T-helper 2 cell treated with Interferon-gamma antibody and Interleukin-4, amounts not matched to agents 100 ng/mL and 5 ng/mL, for 36 hours (primary cell): ENCODE measurements at regions not wholly inside any gene's neighbourhood (a gene's known extent, or its start where the extent isn't known, plus 50 kb on each side); places are given as distances from the start of the nearest gene placed in this dataset.
"Not testable (repeated sequence)": the region's sequence is repeated elsewhere in the genome, so short reads cannot be mapped to it uniquely, and the experiment has no call there.

Experiments used
- intact Hi-C: fragments of 100-400 bp; cut with micrococcal nuclease; formaldehyde crosslinking; loops from one replicate; pipeline ENCODE4 v1.15.1; 2023

DNA sequence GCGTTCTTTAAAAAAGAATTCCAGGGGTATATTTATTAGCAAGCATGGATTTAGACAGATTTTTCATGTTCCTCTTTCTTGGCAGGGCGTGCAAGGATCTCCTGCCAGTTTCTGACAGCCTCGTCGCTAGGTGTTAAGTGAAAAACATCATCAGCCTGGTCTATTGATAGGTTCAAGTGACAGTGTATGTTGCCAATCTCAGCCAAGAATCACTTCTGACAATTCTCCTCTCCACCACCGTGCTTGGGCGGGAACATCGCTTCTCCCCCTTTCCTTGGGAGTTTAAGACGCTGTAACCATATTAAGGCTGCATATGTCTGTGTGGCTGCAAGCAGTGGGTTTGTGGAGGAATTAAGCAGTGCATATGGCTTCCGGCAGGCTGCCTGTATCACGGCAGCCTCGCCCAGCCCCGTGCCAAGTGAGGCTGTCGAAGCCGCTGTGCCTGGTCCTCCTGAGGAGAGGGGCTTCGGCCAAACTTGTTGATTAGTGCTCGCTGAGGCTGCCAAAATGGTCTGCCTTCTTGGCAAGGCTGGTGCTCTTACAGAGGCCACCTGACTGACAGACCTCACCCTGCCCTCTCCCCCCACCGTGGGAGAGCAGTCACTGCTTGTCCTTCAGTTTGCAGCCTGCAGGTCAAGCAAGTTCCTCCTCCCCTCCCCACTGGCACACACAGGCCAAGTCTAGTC lies 132.2 kb upstream of the MPHOSPH6 start:
- intact Hi-C loops: no loop called here

DNA sequence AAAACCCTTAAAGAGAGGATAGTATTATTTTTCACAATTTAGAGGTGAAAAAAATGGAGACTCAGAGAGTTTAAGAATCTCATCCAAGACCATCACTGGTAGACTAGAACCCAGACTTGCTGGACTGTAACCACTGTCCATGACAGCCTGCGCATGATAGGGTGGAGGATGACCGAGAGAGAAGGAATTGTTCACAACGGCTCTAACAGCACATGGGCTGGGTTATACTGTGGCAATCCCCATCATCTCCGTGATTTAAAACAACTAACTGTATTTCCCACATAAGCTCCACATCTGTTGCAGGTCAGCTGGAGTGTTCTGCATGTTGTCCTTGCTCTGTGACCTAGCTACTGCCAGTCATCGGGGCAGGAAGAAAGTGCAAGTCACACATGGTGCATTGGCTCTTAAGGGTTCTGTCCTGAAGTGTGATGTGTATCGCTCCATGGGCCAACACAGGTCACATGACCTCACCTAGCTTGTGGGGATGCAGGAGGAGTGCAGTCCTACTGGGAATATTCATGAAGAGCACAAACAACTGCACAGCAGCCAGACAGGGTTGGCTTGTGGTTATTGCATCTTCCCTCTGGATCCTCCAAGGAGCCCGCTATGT lies 131.2 kb upstream of the MPHOSPH6 start:
- intact Hi-C loops: no loop called here

DNA sequence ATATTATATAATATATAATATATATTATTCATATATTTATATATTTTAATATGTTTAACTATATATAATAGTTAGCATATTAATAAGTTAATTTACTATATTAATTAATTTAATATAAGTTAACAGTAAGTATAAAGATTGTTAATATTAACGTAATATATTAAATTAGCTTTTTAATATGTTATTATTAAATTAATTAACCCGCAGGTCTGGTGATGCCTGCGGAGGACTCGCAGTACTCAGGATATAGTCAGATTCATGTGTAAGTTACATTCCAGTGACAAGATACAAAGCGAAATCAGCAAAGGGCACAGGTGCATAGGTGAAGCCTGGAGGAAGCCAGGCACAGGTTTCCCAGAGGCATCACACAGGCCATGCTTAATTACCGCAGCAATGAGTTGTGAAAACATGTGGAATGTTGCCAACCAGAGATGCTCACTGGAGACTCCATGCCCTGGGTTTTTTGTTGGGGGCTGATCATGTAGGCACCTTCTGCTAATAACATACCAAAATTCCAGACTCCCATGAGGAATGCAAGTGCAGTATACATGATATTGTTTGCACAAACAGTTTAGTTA lies 130.4 kb upstream of the MPHOSPH6 start:
- intact Hi-C loops: no loop called here

DNA sequence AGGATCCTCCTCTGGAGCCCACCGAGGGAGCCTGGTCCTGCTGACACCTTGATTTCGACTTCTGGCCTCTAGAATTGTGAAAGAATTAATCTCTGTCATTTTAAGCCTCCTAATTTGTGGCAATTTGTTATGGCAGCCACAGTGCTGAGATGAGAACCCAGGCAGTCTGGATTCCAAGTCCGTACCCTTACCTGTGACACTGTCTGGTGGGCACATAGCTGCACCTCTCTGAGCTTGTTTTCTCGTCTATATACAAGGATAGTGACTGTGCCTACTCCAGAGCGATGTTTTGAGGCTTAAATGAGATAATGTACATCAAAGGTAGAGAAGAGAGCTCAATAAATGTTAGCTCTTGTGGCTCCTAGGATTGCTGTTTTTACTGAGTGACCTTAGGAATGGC lies 128.4 kb upstream of the MPHOSPH6 start:
- intact Hi-C loops: no loop called here

DNA sequence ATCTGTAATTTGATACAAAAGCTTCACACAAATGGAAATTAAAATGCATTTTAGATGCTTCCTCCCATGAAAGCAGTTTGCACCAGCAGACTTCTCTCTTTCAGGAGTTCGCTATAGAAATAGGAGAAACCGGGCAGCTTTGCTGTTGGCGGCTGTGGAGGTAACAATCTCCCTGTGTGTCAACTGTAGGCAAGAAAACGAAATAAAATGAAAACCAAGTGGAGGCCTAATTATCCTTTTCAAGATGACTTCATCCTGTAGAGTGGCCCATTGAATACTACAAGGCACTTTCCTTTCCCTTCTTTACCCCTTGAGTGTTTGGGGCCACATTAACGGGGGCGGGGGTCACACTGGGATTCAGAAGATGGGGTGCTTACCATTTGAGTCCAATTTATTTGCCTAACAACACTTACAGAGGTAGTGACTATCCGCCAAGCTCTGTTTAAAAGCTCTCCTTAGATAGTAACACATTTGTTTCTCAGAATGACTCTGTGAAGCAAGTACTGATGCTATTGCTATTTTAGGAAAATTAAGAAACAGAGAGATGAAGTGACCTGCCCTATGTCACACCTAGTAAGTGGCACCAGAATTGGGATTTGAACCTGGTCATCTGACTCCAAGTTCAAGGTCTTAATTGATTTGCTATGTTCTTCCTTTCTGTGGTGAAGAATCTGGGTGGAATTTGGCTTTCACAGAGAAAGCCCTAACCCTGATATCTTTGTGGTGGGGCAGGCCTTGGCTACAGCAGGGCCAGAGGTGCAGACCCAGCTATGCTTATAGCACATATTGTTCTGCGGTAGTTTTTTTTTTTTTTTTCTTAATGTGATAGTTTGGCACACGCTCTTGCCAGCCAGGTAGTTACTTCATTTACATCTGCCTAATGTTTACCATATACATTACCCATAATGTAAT lies 125.5 kb upstream of the MPHOSPH6 start:
- intact Hi-C loops: no loop called here

DNA sequence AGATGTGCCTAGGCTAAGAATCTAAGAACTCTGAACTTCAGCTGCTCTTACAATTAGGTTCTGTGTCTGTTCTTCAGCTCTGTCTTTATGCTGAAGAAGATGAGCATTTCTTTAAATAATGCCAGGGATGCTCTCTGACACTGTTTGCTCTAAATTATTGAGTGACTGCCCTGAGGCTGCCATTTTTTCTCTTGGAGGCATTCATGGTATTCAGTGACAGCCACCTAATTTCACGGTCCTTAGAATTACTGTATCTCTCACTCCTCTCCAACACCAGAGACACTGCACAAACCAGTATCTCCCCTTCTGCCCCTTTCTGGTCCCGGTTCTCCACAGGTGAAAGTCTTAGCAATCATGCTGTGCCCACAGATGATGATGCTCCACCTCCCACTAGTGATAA lies 123.6 kb upstream of the MPHOSPH6 start:
- intact Hi-C loops: no loop called here

DNA sequence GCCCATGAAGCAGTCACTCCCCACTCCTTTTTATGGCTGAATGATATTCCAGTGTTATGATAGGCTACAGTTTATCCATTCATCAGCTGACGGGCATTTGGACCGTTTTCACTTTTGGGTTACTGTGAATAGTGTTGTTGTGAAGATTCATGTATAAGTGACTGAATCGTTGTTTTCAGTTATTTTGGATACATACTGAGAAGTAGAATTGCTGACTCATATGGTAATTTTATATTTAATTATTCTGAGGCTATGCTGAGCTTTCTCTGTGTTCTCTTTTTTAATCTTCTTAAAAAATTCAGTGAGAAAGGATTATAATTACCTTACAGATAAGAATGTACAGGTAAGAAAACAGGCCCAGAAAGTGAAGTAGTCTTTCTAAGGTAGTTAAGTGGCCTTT lies 117.9 kb upstream of the MPHOSPH6 start:
- intact Hi-C loops: no loop called here

DNA sequence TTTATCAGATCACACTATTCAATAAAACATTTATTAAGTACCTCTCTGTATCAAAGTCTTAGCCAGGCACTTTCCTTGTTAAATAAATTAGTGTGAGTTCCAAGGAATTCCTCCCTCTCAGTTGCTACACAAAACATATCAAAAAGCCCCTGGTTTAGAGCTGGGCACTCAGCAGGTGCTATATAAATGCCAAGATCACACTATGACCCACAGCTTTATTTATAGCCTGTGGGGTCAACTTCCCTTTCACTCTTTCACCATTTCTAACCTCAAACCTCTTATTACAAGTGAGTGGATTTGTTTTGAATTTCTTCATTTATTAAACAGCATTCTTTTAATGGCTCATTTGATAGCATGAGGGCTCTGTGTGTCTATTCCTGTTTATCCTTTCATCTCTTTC lies 112.6 kb upstream of the MPHOSPH6 start:
- intact Hi-C loops: no loop called here

DNA sequence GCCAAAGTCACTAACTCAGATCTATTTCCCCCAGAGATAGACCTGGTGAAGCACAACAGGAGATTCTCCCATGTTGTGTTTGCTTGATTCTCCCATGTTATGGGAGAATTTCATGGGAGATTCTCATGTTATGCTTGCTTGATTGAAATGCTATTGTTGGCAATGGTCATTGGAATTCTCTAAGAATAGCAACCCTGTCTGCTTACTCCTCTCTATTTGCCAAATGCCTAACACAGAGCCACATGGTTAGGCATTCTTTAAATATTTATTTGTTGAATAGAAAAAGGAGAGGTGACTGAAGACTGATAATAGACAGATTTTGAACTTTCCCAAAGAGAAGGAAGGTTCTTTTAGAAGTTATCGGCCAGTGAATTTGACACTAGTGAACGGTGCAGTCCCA lies 111.5 kb upstream of the MPHOSPH6 start:
- intact Hi-C loops: no loop called here

DNA sequence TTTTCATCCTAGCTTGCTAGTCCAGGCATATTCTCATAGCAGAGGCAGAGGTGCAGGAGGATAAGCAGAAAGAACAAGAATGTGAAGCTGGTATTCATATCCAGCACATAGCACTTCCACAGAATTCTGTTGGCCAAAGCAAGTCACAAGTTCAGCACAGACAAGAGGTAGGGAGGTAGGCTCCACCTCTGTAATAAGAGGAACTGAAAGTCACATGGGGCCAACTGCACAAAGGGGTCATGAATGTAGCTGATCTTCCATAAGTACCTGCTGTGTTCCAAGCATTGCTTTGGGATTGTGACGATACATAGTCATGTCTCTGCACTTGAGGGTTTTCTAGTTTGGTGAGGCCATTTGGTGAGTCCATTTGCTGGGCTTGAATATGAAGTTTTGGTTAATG lies 110.8 kb upstream of the MPHOSPH6 start:
- intact Hi-C loops: no loop called here

DNA sequence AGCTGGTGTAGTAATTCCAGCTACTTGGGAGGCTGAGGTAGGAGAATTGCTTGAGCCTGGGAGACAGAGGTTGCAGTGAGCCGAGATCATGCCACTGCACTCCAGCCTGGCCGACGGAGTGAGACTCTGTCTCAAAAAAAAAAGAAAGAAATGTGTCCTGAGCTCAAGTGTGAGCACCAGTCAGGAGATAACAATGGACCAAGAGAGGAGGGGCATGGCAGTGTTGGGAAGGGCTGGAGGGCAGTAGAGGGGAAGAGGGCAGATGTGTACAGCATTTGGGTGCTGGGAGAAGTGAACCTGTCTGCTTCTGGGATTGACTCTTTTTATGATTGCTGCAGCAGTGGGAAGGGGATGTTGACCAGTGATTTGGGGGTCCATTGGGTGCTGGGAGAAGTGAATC lies 105.3 kb upstream of the MPHOSPH6 start:
- intact Hi-C loops: not testable (repeated sequence)

DNA sequence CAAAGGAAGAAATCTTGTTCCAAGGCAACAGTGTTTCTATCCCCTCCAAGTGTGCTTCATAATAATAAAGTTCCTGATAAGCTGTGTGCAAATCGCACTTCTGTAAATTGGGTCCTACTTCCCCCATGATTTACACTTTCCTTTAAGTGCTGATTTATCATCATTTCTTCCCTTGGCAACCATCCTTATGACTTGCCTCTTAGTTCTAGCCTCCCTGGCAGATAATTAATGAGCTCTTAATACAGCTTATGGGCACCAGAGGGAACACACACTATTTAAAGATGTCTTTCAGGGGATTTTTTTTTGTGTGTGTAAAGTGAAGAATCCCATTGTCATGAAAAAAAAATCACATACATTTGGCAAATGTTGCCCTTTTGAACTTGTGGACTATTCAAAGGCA lies 101.6 kb upstream of the MPHOSPH6 start:
- intact Hi-C loops: no loop called here

DNA sequence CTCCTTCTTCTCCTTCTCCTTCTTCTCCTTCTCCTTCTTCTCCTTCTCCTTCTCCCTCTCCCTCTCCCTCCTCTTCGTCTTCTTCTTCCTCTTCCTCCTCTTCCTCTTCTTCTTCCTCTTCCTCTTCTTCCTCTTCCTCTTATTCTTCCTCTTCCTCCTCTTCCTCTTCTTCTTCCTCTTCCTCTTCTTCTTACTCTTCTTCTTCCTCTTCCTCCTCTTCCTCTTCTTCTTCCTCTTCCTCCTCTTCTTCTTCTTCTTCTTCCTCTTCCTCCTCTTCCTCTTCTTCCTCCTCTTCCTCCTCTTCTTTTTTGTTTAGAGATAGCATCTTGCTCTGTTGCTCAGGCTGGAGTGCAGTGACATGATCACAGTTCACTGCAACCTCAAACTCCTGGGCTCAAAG lies 97.7 kb upstream of the MPHOSPH6 start:
- intact Hi-C loops: not testable (repeated sequence)

DNA sequence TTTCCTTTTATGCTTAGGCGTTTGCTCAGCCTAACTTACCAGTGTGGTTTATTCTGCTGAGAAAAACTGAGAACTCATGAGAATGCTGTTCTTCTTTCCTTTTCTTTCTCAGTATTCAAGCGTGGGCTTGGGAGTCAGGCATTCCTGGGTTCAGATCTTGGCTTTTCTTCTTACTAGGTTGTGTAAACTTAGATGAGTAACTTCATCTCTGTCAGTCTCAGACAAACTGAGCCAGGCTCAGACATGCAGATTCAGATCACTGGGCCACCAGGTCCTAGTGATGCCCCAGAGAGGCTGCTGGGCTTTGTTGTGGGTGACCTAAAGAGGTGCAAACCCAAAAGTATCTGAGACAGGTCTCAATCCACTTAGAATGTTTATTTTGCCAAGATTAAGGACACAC lies 95.8 kb upstream of the MPHOSPH6 start:
- intact Hi-C loops: no loop called here

DNA sequence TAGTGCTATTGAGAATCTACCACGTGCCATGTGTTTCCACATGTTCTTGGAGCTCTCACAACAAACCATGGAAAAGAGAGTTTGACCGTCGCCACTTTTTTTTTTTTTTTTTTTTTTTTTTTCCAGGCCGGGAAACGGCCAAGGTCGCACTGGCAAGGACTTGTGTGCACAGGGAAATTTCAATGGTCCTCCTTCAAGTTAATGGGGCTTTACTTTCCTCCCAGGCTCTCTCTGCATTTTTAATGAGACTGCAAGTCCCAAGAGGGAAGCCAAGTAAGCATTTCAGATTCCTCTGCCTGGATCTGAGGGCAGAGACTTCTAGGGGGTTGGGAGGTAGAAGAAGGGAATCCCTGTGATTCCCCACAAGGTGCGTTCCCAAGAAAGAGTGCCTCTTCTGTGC lies 94.7 kb upstream of the MPHOSPH6 start:
- intact Hi-C loops: loop anchor here (5.0 kb wide), 2 partner anchors 373 to 1183 kb away; no protein-coding TSS in a partner anchor

DNA sequence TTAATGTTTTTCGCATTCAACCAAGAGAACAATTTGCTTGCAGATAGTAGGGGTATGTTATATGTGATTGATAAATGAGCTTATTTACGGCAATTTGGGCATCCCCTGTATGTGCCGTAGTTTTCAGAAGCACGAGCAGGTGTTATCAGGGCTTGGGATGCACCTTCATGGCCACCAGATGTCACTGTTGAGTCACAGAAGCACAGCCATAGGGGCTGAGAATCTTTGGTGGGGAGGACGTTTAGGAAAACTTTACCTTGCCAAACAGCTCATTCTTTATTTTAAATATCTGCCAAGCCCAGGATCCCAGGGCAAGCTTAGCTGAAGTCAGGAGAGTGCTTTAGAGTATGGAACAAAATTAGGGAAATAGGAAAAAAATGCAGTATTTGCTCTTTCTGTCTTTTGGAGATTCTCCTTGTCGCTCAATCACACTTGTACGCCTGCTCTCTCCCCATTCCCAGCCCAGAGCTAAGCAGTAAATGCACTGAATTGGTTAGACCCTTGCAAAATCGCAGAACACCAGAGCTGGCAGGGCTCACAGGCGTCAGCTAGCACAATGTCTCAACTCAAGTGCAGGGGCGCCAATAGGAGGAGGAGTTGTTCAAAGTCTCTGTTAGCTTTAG lies 93.6 kb upstream of the MPHOSPH6 start:
- intact Hi-C loops: loop anchor here (5.0 kb wide), 2 partner anchors 374 to 1184 kb away; no protein-coding TSS in a partner anchor

DNA sequence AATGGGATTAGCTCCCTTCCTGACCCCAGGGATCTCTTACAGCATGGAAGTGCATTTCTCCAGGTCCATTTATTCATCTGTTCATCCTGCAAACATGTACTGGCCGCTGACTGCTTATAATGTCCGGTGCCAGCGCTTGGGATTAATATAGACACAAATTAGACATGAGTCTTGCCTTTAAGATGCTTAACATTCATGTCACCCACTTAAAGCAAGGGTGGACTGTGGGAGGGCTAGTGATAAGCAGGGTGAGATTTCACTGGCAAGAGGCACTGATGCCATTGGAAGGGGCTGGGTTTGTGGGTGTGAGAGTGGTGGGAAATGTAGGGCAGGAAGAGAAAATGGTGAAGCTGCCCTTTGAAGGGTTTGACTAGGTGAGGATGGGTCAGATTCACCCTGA lies 92.2 kb upstream of the MPHOSPH6 start:
- intact Hi-C loops: loop anchor here (5.0 kb wide), 2 partner anchors 375 to 1185 kb away; no protein-coding TSS in a partner anchor

DNA sequence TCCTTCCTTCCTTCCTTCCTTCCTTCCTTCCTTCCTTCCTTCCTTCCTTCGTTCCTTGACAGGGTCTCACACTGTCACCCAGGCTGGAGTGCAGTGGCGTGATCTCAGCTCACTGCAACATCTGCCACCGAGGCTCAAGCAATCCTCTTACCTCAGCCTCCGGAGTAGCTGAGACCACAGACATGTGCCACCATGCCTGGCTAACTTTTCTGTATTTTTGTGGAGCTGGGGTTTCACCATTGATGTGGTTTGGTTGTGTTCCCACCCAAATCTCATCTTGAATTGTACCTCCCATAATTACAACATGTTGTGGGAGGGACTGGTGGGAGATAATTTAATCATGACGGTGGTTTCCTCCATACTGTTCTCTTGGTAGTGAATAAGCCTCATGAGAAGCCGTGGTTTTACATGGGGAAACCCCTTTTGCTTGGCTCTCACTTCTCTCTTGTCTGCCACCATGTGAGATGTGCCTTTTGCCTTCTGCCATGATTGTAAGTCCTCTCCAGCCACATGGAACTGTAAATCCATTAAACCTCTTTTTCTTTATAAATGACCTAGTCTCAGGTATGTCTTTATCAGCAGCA lies 90.3 kb upstream of the MPHOSPH6 start:
- intact Hi-C loops: loop anchor here (5.0 kb wide), 2 partner anchors 377 to 1187 kb away; no protein-coding TSS in a partner anchor

DNA sequence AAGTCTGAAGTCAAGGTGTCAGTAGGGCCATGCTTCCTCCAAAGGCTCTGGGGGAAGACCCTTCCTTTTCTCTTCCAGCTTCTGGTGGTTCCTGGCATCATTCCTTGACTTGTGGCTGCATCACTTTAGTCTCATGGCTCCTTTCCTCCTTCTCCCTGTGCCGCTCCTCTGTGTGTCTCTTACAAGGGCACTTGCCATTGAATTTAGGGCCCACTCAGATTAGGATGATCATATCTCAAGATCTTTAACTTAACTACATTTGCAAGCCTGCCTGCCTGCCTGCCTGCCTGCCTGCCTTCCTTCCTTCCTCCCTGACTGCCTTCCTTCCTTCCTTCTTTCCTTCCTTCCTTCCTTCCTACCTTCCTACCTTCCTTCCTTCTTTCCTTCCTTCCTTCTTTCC lies 89.7 kb upstream of the MPHOSPH6 start:
- intact Hi-C loops: loop anchor here (5.0 kb wide), 2 partner anchors 378 to 1188 kb away; no protein-coding TSS in a partner anchor

DNA sequence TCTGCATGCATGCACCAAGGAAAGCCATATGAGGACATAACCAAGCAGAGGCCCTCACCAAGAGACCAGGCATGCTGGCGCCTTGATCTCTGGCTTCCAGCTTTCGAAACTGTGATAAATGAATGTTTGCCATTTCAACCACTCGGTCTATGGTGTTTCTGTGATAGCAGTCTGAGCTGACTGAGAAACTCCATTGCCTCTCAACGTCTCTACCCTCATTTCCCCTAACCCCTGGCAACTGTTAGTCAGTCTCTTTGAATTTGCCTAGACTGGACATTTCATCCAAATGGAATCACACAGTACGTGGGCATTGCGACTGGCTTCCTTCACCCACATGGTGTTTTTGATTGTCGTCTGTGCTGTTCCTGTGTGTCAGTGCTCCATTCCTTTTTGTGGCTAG lies 88.0 kb upstream of the MPHOSPH6 start:
- intact Hi-C loops: no loop called here

DNA sequence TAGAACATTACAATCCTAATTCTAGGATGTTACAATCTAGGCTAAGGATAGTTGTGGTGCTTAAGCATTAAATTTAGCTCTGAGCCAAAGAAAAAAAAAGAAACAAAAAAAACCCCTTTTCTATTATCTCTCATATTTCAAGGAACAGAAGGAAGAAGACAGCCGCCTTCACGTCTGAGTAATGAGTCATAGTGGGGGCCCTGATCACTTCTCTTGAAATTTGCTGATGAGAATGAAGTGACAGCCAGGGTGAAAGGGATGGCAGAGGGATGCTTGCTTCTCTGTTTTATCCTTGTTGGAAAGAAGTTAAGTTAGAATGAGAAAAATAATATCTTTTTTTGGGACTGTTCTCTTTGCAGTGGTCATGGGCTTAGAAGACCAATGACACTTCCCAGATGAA lies 82.6 kb upstream of the MPHOSPH6 start:
- intact Hi-C loops: no loop called here
